Activated CD8-positive, alpha-beta memory T cell treated with anti-CD3 and anti-CD28 coated beads for 4 hours (primary cell): ENCODE measurements at regions not wholly inside any gene's neighbourhood (a gene's known extent, or its start where the extent isn't known, plus 50 kb on each side); places are given as distances from the start of the nearest gene placed in this dataset.

Experiments
- DNase-seq, 2 donors: peaks; one replicate each; pipeline ENCODE4 v3.0.0-alpha.2; 2020; ENCODE audit warnings: low read depth in 2 of 2

GRCh38 chr5:2496126-2496525, 255.4 kb downstream of the IRX2 start:
- no peak for DNase-seq

- DNase-seq: no peak
Observed at GRCh38 chr5:2493356-2493755, 258.1 kb downstream of the IRX2 start.

GRCh38 chr5:2492476-2492875, 259.0 kb downstream of the IRX2 start:
- DNase-seq: no peak

GRCh38 chr5:2491846-2492245, 259.6 kb downstream of the IRX2 start:
- no peak for DNase-seq

GRCh38 chr5:2489306-2489705, 262.2 kb downstream of the IRX2 start:
- DNase-seq: no peak

- no peak for DNase-seq
Observed at GRCh38 chr5:2488593-2488992, 262.9 kb downstream of the IRX2 start.

GRCh38 chr5:2487152-2487763, 264.2 kb downstream of the IRX2 start:
- no peak for DNase-seq

- no peak for DNase-seq
Observed at GRCh38 chr5:2486373-2486772, 265.1 kb downstream of the IRX2 start.

- DNase-seq: no peak
Observed at GRCh38 chr5:2482778-2483177, 268.7 kb downstream of the IRX2 start.

- no peak for DNase-seq
Observed at GRCh38 chr5:2480871-2481270, 270.6 kb downstream of the IRX2 start.

- DNase-seq: no peak
Observed at GRCh38 chr5:2475902-2476301, 275.6 kb downstream of the IRX2 start.

- DNase-seq: no peak
Observed at GRCh38 chr5:2472670-2473069, 278.8 kb downstream of the IRX2 start.

- DNase-seq: no peak
Observed at GRCh38 chr5:2471152-2471879, 280.2 kb downstream of the IRX2 start.

GRCh38 chr5:2466966-2467365, 284.5 kb downstream of the IRX2 start:
- no peak for DNase-seq

GRCh38 chr5:2465383-2465782, 286.1 kb downstream of the IRX2 start:
- DNase-seq: no peak

GRCh38 chr5:2464141-2464540, 287.3 kb downstream of the IRX2 start:
- no peak for DNase-seq

- no peak for DNase-seq
Observed at GRCh38 chr5:2461701-2462691, 289.5 kb downstream of the IRX2 start.

- DNase-seq: no peak
Observed at GRCh38 chr5:2460098-2460497, 291.4 kb downstream of the IRX2 start.

GRCh38 chr5:2459251-2459650, 292.2 kb downstream of the IRX2 start:
- no peak for DNase-seq

- no peak for DNase-seq
Observed at GRCh38 chr5:2455878-2456277, 295.6 kb downstream of the IRX2 start.

- no peak for DNase-seq
Observed at GRCh38 chr5:2454876-2455275, 296.6 kb downstream of the IRX2 start.

GRCh38 chr5:2453781-2454180, 297.7 kb downstream of the IRX2 start:
- DNase-seq: no peak

GRCh38 chr5:2451100-2451499, 300.4 kb downstream of the IRX2 start:
- no peak for DNase-seq
